K562 (cell line): ENCODE measurements at regions not wholly inside any gene's neighbourhood (a gene's known extent, or its start where the extent isn't known, plus 50 kb on each side); places are given as distances from the start of the nearest gene placed in this dataset.

Experiments
- ESRRB ChIP-seq: fragments of 250-450 bp; sonication (Bioruptor Pico); IDR thresholded peaks from 2 replicates; pipeline ENCODE4 v1.5.0; 2020; ENCODE audit warnings: mild to moderate bottlenecking, moderate library complexity, borderline replicate concordance
- U2AF1 ChIP-seq: fragments of 200-400 bp; formaldehyde crosslinking; optimal IDR thresholded peaks from 2 replicates; pipeline ENCODE3; 2017; ENCODE audit warnings: mild to moderate bottlenecking, low read depth, low read length, moderate library complexity
- ZBTB40 ChIP-seq, 2 experiments: fragments of 450-650 bp in 1 of 2; sonication (generic) in 1 of 2; formaldehyde crosslinking in 1 of 2; IDR thresholded peaks; 2 replicates each; pipeline versions ENCODE4 v1.7.1 to v1.9.0; 2016 to 2022; ENCODE audit warnings: inconsistent platforms in 1 of 2, mild to moderate bottlenecking in 1 of 2, missing genetic modification reagents in 1 of 2
- ZNF354B ChIP-seq: fragments of 250-450 bp; sonication (Bioruptor Pico); IDR thresholded peaks from 2 replicates; pipeline ENCODE4 v1.4.0; 2020
- TF ChIP-seq, protein P1 (sequence below): IDR thresholded peaks from 2 replicates; pipeline ENCODE4 v1.6.1; 2012; ENCODE audit warnings: low read depth, low read length, improper control_type of control experiment, borderline replicate concordance

- TF ChIP-seq, protein P1, sequence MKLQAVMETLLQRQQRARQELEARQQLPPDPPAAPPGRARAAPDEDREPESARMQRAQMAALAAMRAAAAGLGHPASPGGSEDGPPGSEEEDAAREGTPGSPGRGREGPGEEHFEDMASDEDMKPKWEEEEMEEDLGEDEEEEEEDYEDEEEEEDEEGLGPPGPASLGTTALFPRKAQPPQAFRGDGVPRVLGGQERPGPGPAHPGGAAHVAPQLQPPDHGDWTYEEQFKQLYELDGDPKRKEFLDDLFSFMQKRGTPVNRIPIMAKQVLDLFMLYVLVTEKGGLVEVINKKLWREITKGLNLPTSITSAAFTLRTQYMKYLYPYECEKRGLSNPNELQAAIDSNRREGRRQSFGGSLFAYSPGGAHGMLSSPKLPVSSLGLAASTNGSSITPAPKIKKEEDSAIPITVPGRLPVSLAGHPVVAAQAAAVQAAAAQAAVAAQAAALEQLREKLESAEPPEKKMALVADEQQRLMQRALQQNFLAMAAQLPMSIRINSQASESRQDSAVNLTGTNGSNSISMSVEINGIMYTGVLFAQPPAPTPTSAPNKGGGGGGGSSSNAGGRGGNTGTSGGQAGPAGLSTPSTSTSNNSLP: no peak
- TF ChIP-seq ZNF354B (CRISPR knock-in tag) (no peak), ZBTB40 (IDR thresholded peaks at IDR 0.05) (no peak), ZBTB40 (CRISPR knock-in tag; IDR thresholded peaks at IDR 0.05) (no peak), U2AF1 (no peak), ESRRB (CRISPR knock-in tag) (no peak)
Measured at GRCh38 chr11:115556984-115557383, 52.8 kb upstream of the CADM1 start (continued).
